ENCODE measurements at regions not wholly inside any gene's neighbourhood (a gene's known extent, or its start where the extent isn't known, plus 50 kb on each side); places are given as distances from the start of the nearest gene placed in this dataset.

DNA sequence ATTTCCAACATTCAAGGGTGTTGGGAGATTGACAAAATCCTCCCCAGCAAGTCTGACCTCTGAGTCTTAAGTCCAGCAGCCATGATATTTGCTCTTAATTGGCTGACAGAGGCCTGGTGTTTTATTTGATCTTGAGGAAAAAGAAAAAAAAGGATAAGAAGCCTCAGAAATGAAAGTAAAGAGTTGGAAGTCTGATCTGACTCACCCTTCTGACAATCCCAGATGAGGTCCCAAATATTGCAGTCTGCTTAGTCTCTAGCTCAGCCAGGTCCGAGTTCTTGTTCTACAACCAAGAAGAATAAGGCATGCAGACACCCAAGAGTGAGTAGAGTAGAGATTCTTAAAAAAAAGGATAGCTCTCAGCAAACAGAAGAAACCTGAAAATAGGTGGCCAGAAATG lies 632.5 kb upstream of the ST8SIA4 start:
- TF ChIP-seq POLR2A (IDR thresholded peaks at IDR 0.05; ENCODE audit: extremely low read depth, insufficient read length): no peak
- TF ChIP-seq, protein P1, sequence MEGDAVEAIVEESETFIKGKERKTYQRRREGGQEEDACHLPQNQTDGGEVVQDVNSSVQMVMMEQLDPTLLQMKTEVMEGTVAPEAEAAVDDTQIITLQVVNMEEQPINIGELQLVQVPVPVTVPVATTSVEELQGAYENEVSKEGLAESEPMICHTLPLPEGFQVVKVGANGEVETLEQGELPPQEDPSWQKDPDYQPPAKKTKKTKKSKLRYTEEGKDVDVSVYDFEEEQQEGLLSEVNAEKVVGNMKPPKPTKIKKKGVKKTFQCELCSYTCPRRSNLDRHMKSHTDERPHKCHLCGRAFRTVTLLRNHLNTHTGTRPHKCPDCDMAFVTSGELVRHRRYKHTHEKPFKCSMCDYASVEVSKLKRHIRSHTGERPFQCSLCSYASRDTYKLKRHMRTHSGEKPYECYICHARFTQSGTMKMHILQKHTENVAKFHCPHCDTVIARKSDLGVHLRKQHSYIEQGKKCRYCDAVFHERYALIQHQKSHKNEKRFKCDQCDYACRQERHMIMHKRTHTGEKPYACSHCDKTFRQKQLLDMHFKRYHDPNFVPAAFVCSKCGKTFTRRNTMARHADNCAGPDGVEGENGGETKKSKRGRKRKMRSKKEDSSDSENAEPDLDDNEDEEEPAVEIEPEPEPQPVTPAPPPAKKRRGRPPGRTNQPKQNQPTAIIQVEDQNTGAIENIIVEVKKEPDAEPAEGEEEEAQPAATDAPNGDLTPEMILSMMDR (IDR thresholded peaks at IDR 0.05; ENCODE audit: low read depth, low read length): no peak
